HUES48 (cell line): ENCODE measurements at regions not wholly inside any gene's neighbourhood (a gene's known extent, or its start where the extent isn't known, plus 50 kb on each side); places are given as distances from the start of the nearest gene placed in this dataset.
A peak's percentile ranks its signal among the peaks of the same experiment; 100 is the strongest.

Source experiments
- H3K27ac ChIP-seq: one replicate; pipeline ENCODE4 v1.7.0; 2013; ENCODE audit warnings: low read depth, low read length, inconsistent platforms
- H3K27me3 ChIP-seq: 2 replicates; pipeline ENCODE4 v1.6.1; 2013; ENCODE audit warnings: mild to moderate bottlenecking, low read length; ENCODE audit not compliant: control insufficient read depth, insufficient read depth
- H3K36me3 ChIP-seq: 2 replicates; pipeline ENCODE4 v1.6.1; 2013; ENCODE audit warnings: low read length; ENCODE audit not compliant: control insufficient read depth, insufficient read depth
- H3K4me1 ChIP-seq: 2 replicates; pipeline ENCODE4 v1.6.1; 2013; ENCODE audit warnings: mild to moderate bottlenecking, low read length; ENCODE audit not compliant: control insufficient read depth, insufficient read depth
- H3K4me3 ChIP-seq: 2 replicates; pipeline ENCODE4 v1.5.1; 2013; ENCODE audit warnings: mild to moderate bottlenecking, low read depth, low read length
- H3K9ac ChIP-seq: 2 replicates; pipeline ENCODE4 v1.6.1; 2013; ENCODE audit warnings: mild to moderate bottlenecking, low read depth, low read length, moderate library complexity
- H3K9me3 ChIP-seq: 2 replicates; pipeline ENCODE4 v1.6.1; 2013; ENCODE audit warnings: low read length; ENCODE audit not compliant: control insufficient read depth, insufficient read depth

- Histone ChIP-seq H3K27ac (peak overlapping the region; percentile 38), H3K27me3 (no peaks in the 10 kb centered on the region), H3K36me3 (no peaks in the 10 kb centered on the region), H3K4me3 (peak overlapping the region; percentile 27; the same call in 1 of the 2 replicates), H3K9ac (no peak overlapping the region), H3K9me3 (no peaks in the 10 kb centered on the region), H3K4me1 (peaks cover 19% of the 10 kb centered on the region)
Measured at GRCh38 chr16:72285324-72285723, 113.4 kb upstream of the PMFBP1 start.

GRCh38 chr16:72284042-72284789 is 112.3 kb upstream of the PMFBP1 start:
- Histone ChIP-seq H3K27ac (no peak overlapping the region), H3K27me3 (no peaks in the 10 kb centered on the region), H3K4me3 (no peak overlapping the region)

GRCh38 chr16:72282362-72282761 is 110.4 kb upstream of the PMFBP1 start:
- Histone ChIP-seq H3K4me1 (peaks cover 19% of the 10 kb centered on the region), H3K9ac (no peak overlapping the region), H3K27me3 (no peaks in the 10 kb centered on the region), H3K9me3 (no peaks in the 10 kb centered on the region), H3K4me3 (no peak overlapping the region), H3K27ac (no peak overlapping the region), H3K36me3 (no peaks in the 10 kb centered on the region)

More at GRCh38 chr16:72284042-72284789, 112.3 kb upstream of the PMFBP1 start:
- no peaks in the 10 kb centered on the region for H3K36me3 ChIP-seq
- H3K4me1 ChIP-seq: peaks cover 19% of the 10 kb centered on the region
- no peaks in the 10 kb centered on the region for H3K9me3 ChIP-seq
- H3K9ac ChIP-seq: no peak overlapping the region

GRCh38 chr16:72278301-72278700 is 106.3 kb upstream of the PMFBP1 start:
- Histone ChIP-seq H3K9me3 (no peaks in the 10 kb centered on the region), H3K36me3 (no peaks in the 10 kb centered on the region), H3K4me3 (no peak overlapping the region)

GRCh38 chr16:72277749-72278148 is 105.8 kb upstream of the PMFBP1 start:
- Histone ChIP-seq H3K4me3 (no peak overlapping the region), H3K36me3 (no peaks in the 10 kb centered on the region), H3K4me1 (no peaks in the 10 kb centered on the region), H3K9me3 (no peaks in the 10 kb centered on the region), H3K27ac (no peak overlapping the region), H3K9ac (no peak overlapping the region), H3K27me3 (no peaks in the 10 kb centered on the region)

More at GRCh38 chr16:72278301-72278700, 106.3 kb upstream of the PMFBP1 start:
- no peak overlapping the region for H3K9ac ChIP-seq
- H3K27me3 ChIP-seq: no peaks in the 10 kb centered on the region
- H3K4me1 ChIP-seq: no peaks in the 10 kb centered on the region
- no peak overlapping the region for H3K27ac ChIP-seq

- H3K27ac ChIP-seq: no peak overlapping the region
Measured at GRCh38 chr16:72271699-72272240, 99.8 kb upstream of the PMFBP1 start.

GRCh38 chr16:72270531-72270930 is 98.6 kb upstream of the PMFBP1 start:
- Histone ChIP-seq H3K27me3 (no peaks in the 10 kb centered on the region), H3K27ac (no peak overlapping the region), H3K9ac (no peak overlapping the region), H3K4me1 (no peaks in the 10 kb centered on the region), H3K9me3 (no peaks in the 10 kb centered on the region), H3K36me3 (no peaks in the 10 kb centered on the region), H3K4me3 (no peak overlapping the region)

More at GRCh38 chr16:72271699-72272240, 99.8 kb upstream of the PMFBP1 start:
- Histone ChIP-seq H3K9me3 (no peaks in the 10 kb centered on the region), H3K9ac (no peak overlapping the region), H3K27me3 (no peaks in the 10 kb centered on the region), H3K4me1 (no peaks in the 10 kb centered on the region), H3K4me3 (no peak overlapping the region), H3K36me3 (no peaks in the 10 kb centered on the region)

- Histone ChIP-seq H3K4me3 (no peak overlapping the region), H3K27me3 (no peaks in the 10 kb centered on the region), H3K36me3 (no peaks in the 10 kb centered on the region), H3K27ac (no peak overlapping the region), H3K9ac (no peak overlapping the region), H3K9me3 (no peaks in the 10 kb centered on the region), H3K4me1 (0 out of 2 replicates have a peak, but pooled peaks cover 3% of the 10 kb centered on the region)
Measured at GRCh38 chr16:72266836-72267235, 94.9 kb upstream of the PMFBP1 start.

GRCh38 chr16:72264771-72265170 is 92.8 kb upstream of the PMFBP1 start:
- H3K4me3 ChIP-seq: no peak overlapping the region

GRCh38 chr16:72262711-72263110 is 90.8 kb upstream of the PMFBP1 start:
- 0 out of 2 replicates have a peak, but pooled peaks cover 3% of the 10 kb centered on the region for H3K4me1 ChIP-seq
- H3K27ac ChIP-seq: no peak overlapping the region
- no peaks in the 10 kb centered on the region for H3K27me3 ChIP-seq
- no peak overlapping the region for H3K4me3 ChIP-seq
- H3K36me3 ChIP-seq: no peaks in the 10 kb centered on the region
- no peaks in the 10 kb centered on the region for H3K9me3 ChIP-seq
- H3K9ac ChIP-seq: no peak overlapping the region

More at GRCh38 chr16:72264771-72265170, 92.8 kb upstream of the PMFBP1 start:
- no peaks in the 10 kb centered on the region for H3K36me3 ChIP-seq
- H3K27me3 ChIP-seq: no peaks in the 10 kb centered on the region
- no peaks in the 10 kb centered on the region for H3K9me3 ChIP-seq
- no peak overlapping the region for H3K27ac ChIP-seq
- no peak overlapping the region for H3K9ac ChIP-seq
- 0 out of 2 replicates have a peak, but pooled peaks cover 3% of the 10 kb centered on the region for H3K4me1 ChIP-seq

- no peak overlapping the region for H3K9ac ChIP-seq
- peaks cover 15% of the 10 kb centered on the region for H3K4me1 ChIP-seq
- no peak overlapping the region for H3K4me3 ChIP-seq
- H3K9me3 ChIP-seq: no peaks in the 10 kb centered on the region
- no peaks in the 10 kb centered on the region for H3K36me3 ChIP-seq
- H3K27ac ChIP-seq: no peak overlapping the region
- no peaks in the 10 kb centered on the region for H3K27me3 ChIP-seq
Measured at GRCh38 chr16:72261127-72261526, 89.2 kb upstream of the PMFBP1 start.
